ENCODE measurements at regions not wholly inside any gene's neighbourhood (a gene's known extent, or its start where the extent isn't known, plus 50 kb on each side); places are given as distances from the start of the nearest gene placed in this dataset.

- no peak overlapping the region for H2AFZ ChIP-seq (ENCODE audit: low read length)
- H3K9me3 ChIP-seq (replicated peaks in 1 of 2; ENCODE audit: control insufficient read depth in 2 of 2, insufficient read depth in 1 of 2, low read depth in 1 of 2, low read length in 2 of 2) = no peaks in the 10 kb centered on the region
- no peak overlapping the region for H2BK120ac ChIP-seq (ENCODE audit: low read depth, low read length)
- no CpG with 5 or more reads among the region's 1 CpG for WGBS, 2 donors (ENCODE audit: extremely low coverage in 2 of 2, insufficient read length in 2 of 2, insufficient replicate concordance in 1 of 2)
- H2BK5ac ChIP-seq (ENCODE audit: low read length) = no peak overlapping the region
- H4K8ac ChIP-seq (ENCODE audit: low read depth, low read length) = no peak overlapping the region
- H3K23ac ChIP-seq (ENCODE audit: low read depth, low read length, poor library complexity) = no peak overlapping the region
- no peak overlapping the region for H3K27ac ChIP-seq (replicated peaks; ENCODE audit: low read length)
- no peak overlapping the region for H3K18ac ChIP-seq (ENCODE audit: low read length)
- no peak overlapping the region for H3K4ac ChIP-seq (ENCODE audit: low read length)
- no peak overlapping the region for H3K9ac ChIP-seq (ENCODE audit: low read depth, low read length, poor library complexity)
- H3K4me3 ChIP-seq (ENCODE audit: low read length in 2 of 2) = no peak overlapping the region
- no peaks in the 10 kb centered on the region for H3K4me1 ChIP-seq (ENCODE audit: control insufficient read depth in 2 of 2, insufficient read depth in 1 of 2, low read depth in 1 of 2, low read length in 2 of 2)
- no peaks in the 10 kb centered on the region for H3K27me3 ChIP-seq (ENCODE audit: control insufficient read depth in 3 of 3, insufficient read depth in 3 of 3, low read depth in 1 of 3, low read length in 3 of 3)
- H3K14ac ChIP-seq (ENCODE audit: low read length) = no peak overlapping the region
- no peaks in the 10 kb centered on the region for H3K36me3 ChIP-seq (replicated peaks in 1 of 2; ENCODE audit: control insufficient read depth in 2 of 2, insufficient read depth in 2 of 2, low read length in 2 of 2)
- no peak for DNase-seq (ENCODE audit: low spot score)
- H4K91ac ChIP-seq (ENCODE audit: low read depth, low read length, poor library complexity) = no peak overlapping the region
- H3K79me1 ChIP-seq (ENCODE audit: low read depth, low read length) = peaks cover 1% of the 10 kb centered on the region
- no peak overlapping the region for H2BK12ac ChIP-seq (ENCODE audit: low read length)
- no peak overlapping the region for H2BK15ac ChIP-seq (ENCODE audit: low read length)
- H3K4me2 ChIP-seq (ENCODE audit: insufficient read depth, low read length, poor library complexity, severe bottlenecking) = no peak overlapping the region
- H2AK5ac ChIP-seq (ENCODE audit: low read depth, low read length) = no peak overlapping the region
Observed at GRCh38 chr1:172964864-172965263, 85.9 kb downstream of the TNFSF18 start.

DNA sequence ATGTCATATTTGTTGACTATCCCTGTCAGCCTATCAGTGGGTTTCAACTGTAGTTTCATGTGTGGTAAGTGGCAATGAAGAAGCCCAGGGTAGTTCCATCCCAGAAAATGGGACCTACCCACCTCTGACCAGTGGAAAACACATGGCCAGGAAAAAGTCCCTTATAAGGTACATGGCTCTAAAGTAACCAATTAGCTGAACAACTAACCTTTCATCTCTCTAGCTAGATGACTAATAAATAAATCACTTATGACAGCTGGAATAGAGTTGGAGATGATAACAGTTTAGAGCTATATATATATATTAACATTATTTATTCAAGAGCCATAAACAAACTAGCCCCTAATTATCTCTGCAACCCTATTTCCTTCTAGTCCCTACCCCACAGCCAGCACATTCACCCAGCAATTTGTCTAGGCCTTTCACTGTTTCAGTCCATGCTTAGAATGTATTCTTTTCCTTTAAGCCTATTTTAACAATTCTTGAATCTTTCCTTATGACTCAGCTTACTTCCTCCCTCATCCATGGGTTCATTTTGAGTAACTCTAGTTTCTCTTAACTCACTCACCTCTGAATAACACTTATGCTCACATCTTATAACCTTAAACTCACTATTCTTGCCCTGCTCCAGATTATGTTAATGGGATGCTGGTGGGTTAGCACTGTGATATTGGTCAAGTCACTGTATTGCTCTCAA, 83.7 kb downstream of the TNFSF18 start:
- no peak for DNase-seq (ENCODE audit: low spot score)
- Histone ChIP-seq H4K8ac (ENCODE audit: low read depth, low read length) (no peak overlapping the region), H3K79me1 (ENCODE audit: low read depth, low read length) (no peaks in the 10 kb centered on the region), H2BK120ac (ENCODE audit: low read depth, low read length) (no peak overlapping the region), H2AK5ac (ENCODE audit: low read depth, low read length) (no peak overlapping the region), H3K4me1 (ENCODE audit: control insufficient read depth in 2 of 2, insufficient read depth in 1 of 2, low read depth in 1 of 2, low read length in 2 of 2) (peaks cover 0 to 2% of the 10 kb centered on the region in 2 donors), H3K9me3 (replicated peaks in 1 of 2; ENCODE audit: control insufficient read depth in 2 of 2, insufficient read depth in 1 of 2, low read depth in 1 of 2, low read length in 2 of 2) (no peaks in the 10 kb centered on the region), H3K23ac (ENCODE audit: low read depth, low read length, poor library complexity) (no peak overlapping the region), H3K18ac (ENCODE audit: low read length) (no peak overlapping the region), H3K36me3 (replicated peaks in 1 of 2; ENCODE audit: control insufficient read depth in 2 of 2, insufficient read depth in 2 of 2, low read length in 2 of 2) (no peaks in the 10 kb centered on the region), H3K27ac (replicated peaks; ENCODE audit: low read length) (no peak overlapping the region), H3K4me3 (ENCODE audit: low read length in 2 of 2) (no peak overlapping the region), H3K27me3 (ENCODE audit: control insufficient read depth in 3 of 3, insufficient read depth in 3 of 3, low read depth in 1 of 3, low read length in 3 of 3) (no peaks in the 10 kb centered on the region), H3K4ac (ENCODE audit: low read length) (no peak overlapping the region), H2BK12ac (ENCODE audit: low read length) (no peak overlapping the region), H2AFZ (ENCODE audit: low read length) (no peak overlapping the region), H3K14ac (ENCODE audit: low read length) (no peak overlapping the region), H2BK5ac (ENCODE audit: low read length) (no peak overlapping the region), H3K9ac (ENCODE audit: low read depth, low read length, poor library complexity) (no peak overlapping the region), H4K91ac (ENCODE audit: low read depth, low read length, poor library complexity) (no peak overlapping the region), H2BK15ac (ENCODE audit: low read length) (no peak overlapping the region), H3K4me2 (ENCODE audit: insufficient read depth, low read length, poor library complexity, severe bottlenecking) (no peak overlapping the region)

GRCh38 chr1:172967936-172968335, 82.8 kb downstream of the TNFSF18 start:
- H4K8ac ChIP-seq (ENCODE audit: low read depth, low read length) = no peak overlapping the region
- H2BK120ac ChIP-seq (ENCODE audit: low read depth, low read length) = no peak overlapping the region
- H3K4me1 ChIP-seq (ENCODE audit: control insufficient read depth in 2 of 2, insufficient read depth in 1 of 2, low read depth in 1 of 2, low read length in 2 of 2) = peaks cover 0 to 3% of the 10 kb centered on the region in 2 donors
- H2BK12ac ChIP-seq (ENCODE audit: low read length) = no peak overlapping the region
- H3K23ac ChIP-seq (ENCODE audit: low read depth, low read length, poor library complexity) = no peak overlapping the region
- no peaks in the 10 kb centered on the region for H3K27me3 ChIP-seq (ENCODE audit: control insufficient read depth in 3 of 3, insufficient read depth in 3 of 3, low read depth in 1 of 3, low read length in 3 of 3)
- H3K9me3 ChIP-seq (replicated peaks in 1 of 2; ENCODE audit: control insufficient read depth in 2 of 2, insufficient read depth in 1 of 2, low read depth in 1 of 2, low read length in 2 of 2) = no peaks in the 10 kb centered on the region
- H3K4me3 ChIP-seq (ENCODE audit: low read length in 2 of 2) = no peak overlapping the region
- H4K91ac ChIP-seq (ENCODE audit: low read depth, low read length, poor library complexity) = no peak overlapping the region
- H3K4ac ChIP-seq (ENCODE audit: low read length) = no peak overlapping the region
- no peak overlapping the region for H3K14ac ChIP-seq (ENCODE audit: low read length)
- no peak for DNase-seq (ENCODE audit: low spot score)
- no peak overlapping the region for H3K18ac ChIP-seq (ENCODE audit: low read length)
- no peak overlapping the region for H3K27ac ChIP-seq (replicated peaks; ENCODE audit: low read length)
- H3K4me2 ChIP-seq (ENCODE audit: insufficient read depth, low read length, poor library complexity, severe bottlenecking) = no peak overlapping the region
- H3K9ac ChIP-seq (ENCODE audit: low read depth, low read length, poor library complexity) = no peak overlapping the region
- H3K36me3 ChIP-seq (replicated peaks in 1 of 2; ENCODE audit: control insufficient read depth in 2 of 2, insufficient read depth in 2 of 2, low read length in 2 of 2) = no peaks in the 10 kb centered on the region
- no peaks in the 10 kb centered on the region for H3K79me1 ChIP-seq (ENCODE audit: low read depth, low read length)
- no peak overlapping the region for H2BK5ac ChIP-seq (ENCODE audit: low read length)
- no peak overlapping the region for H2BK15ac ChIP-seq (ENCODE audit: low read length)
- H2AK5ac ChIP-seq (ENCODE audit: low read depth, low read length) = no peak overlapping the region
- no peak overlapping the region for H2AFZ ChIP-seq (ENCODE audit: low read length)

DNA sequence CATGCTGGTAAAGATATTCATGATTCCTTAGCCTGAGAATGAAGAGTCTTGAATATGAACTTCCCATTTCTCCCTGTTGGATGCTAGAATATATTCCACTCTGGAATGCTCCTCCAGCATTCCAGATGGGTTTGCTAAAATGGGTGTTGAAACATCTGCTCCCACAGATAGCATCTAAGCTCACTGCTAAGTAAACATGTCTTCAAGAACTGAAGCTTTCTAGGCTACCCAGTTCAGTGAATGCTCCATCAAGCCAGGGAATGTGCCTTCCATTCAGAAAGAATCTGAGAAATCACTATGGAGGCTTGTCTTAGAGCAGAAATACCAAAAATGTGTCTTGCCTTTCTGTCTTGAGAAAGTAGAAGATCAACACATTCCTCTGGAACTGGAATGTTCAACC, 81.1 kb downstream of the TNFSF18 start:
- Histone ChIP-seq H2AFZ (ENCODE audit: low read length) (no peak overlapping the region), H4K8ac (ENCODE audit: low read depth, low read length) (no peak overlapping the region), H4K91ac (ENCODE audit: low read depth, low read length, poor library complexity) (no peak overlapping the region), H3K9me3 (replicated peaks in 1 of 2; ENCODE audit: control insufficient read depth in 2 of 2, insufficient read depth in 1 of 2, low read depth in 1 of 2, low read length in 2 of 2) (no peaks in the 10 kb centered on the region), H2BK5ac (ENCODE audit: low read length) (no peak overlapping the region), H2BK12ac (ENCODE audit: low read length) (no peak overlapping the region), H2BK120ac (ENCODE audit: low read depth, low read length) (no peak overlapping the region), H3K4ac (ENCODE audit: low read length) (no peak overlapping the region), H3K14ac (ENCODE audit: low read length) (no peak overlapping the region), H3K23ac (ENCODE audit: low read depth, low read length, poor library complexity) (no peak overlapping the region), H2BK15ac (ENCODE audit: low read length) (no peak overlapping the region), H3K36me3 (replicated peaks in 1 of 2; ENCODE audit: control insufficient read depth in 2 of 2, insufficient read depth in 2 of 2, low read length in 2 of 2) (no peaks in the 10 kb centered on the region), H3K4me3 (ENCODE audit: low read length in 2 of 2) (no peak overlapping the region), H2AK5ac (ENCODE audit: low read depth, low read length) (no peak overlapping the region), H3K4me2 (ENCODE audit: insufficient read depth, low read length, poor library complexity, severe bottlenecking) (no peak overlapping the region), H3K4me1 (ENCODE audit: control insufficient read depth in 2 of 2, insufficient read depth in 1 of 2, low read depth in 1 of 2, low read length in 2 of 2) (peaks cover 0 to 3% of the 10 kb centered on the region in 2 donors), H3K18ac (ENCODE audit: low read length) (no peak overlapping the region), H3K9ac (ENCODE audit: low read depth, low read length, poor library complexity) (no peak overlapping the region), H3K27me3 (ENCODE audit: control insufficient read depth in 3 of 3, insufficient read depth in 3 of 3, low read depth in 1 of 3, low read length in 3 of 3) (no peaks in the 10 kb centered on the region), H3K79me1 (ENCODE audit: low read depth, low read length) (no peaks in the 10 kb centered on the region), H3K27ac (replicated peaks; ENCODE audit: low read length) (no peak overlapping the region)
- DNase-seq (ENCODE audit: low spot score) = no peak
